ENCODE measurements at regions not wholly inside any gene's neighbourhood (a gene's known extent, or its start where the extent isn't known, plus 50 kb on each side); places are given as distances from the start of the nearest gene placed in this dataset.

GRCh38 chr14:44873536-44873935 is 88.2 kb downstream of the KLHL28 start:
- TF ChIP-seq POLR2A (IDR thresholded peaks at IDR 0.05) = no peak
- TF ChIP-seq CTCF (IDR thresholded peaks at IDR 0.05) = no peak
- no peak for DNase-seq
- Histone ChIP-seq H3K36me3 (no peaks in the 10 kb centered on the region), H3K27me3 (no peaks in the 10 kb centered on the region), H3K27ac (no peak overlapping the region), H3K4me1 (no peaks in the 10 kb centered on the region), H3K4me3 (no peak overlapping the region), H3K9me3 (no peaks in the 10 kb centered on the region)

GRCh38 chr14:44866770-44867169 is 95.0 kb downstream of the KLHL28 start:
- no peak for DNase-seq
- Histone ChIP-seq H3K27ac (no peak overlapping the region), H3K27me3 (no peaks in the 10 kb centered on the region), H3K36me3 (no peaks in the 10 kb centered on the region), H3K4me1 (no peaks in the 10 kb centered on the region), H3K4me3 (no peak overlapping the region), H3K9me3 (no peaks in the 10 kb centered on the region)
- no peak for TF ChIP-seq CTCF (IDR thresholded peaks at IDR 0.05)

- Histone ChIP-seq H3K36me3 (no peaks in the 10 kb centered on the region), H3K4me1 (no peaks in the 10 kb centered on the region), H3K27ac (no peak overlapping the region), H3K9me3 (no peaks in the 10 kb centered on the region), H3K4me3 (no peak overlapping the region), H3K27me3 (no peaks in the 10 kb centered on the region)
- TF ChIP-seq POLR2A (IDR thresholded peaks at IDR 0.05) (no peak), CTCF (IDR thresholded peaks at IDR 0.05) (no peak)
- no peak for DNase-seq
Observed at GRCh38 chr14:44866322-44866721, 95.4 kb downstream of the KLHL28 start.

GRCh38 chr14:44863271-44863670 is 98.5 kb downstream of the KLHL28 start:
- no peak for DNase-seq
- TF ChIP-seq CTCF (IDR thresholded peaks at IDR 0.05) (no peak), POLR2A (IDR thresholded peaks at IDR 0.05) (no peak)
- H3K4me1 ChIP-seq = no peaks in the 10 kb centered on the region
- no peaks in the 10 kb centered on the region for H3K27me3 ChIP-seq
- no peaks in the 10 kb centered on the region for H3K9me3 ChIP-seq
- H3K36me3 ChIP-seq = no peaks in the 10 kb centered on the region
- no peak overlapping the region for H3K27ac ChIP-seq
- no peak overlapping the region for H3K4me3 ChIP-seq

GRCh38 chr14:44854114-44854513 is 107.6 kb downstream of the KLHL28 start:
- H3K4me3 ChIP-seq = no peak overlapping the region
- TF ChIP-seq POLR2A (IDR thresholded peaks at IDR 0.05) = no peak
- TF ChIP-seq CTCF (IDR thresholded peaks at IDR 0.05) = no peak
- no peaks in the 10 kb centered on the region for H3K4me1 ChIP-seq
- H3K36me3 ChIP-seq = no peaks in the 10 kb centered on the region
- H3K9me3 ChIP-seq = no peaks in the 10 kb centered on the region
- no peak for DNase-seq
- no peaks in the 10 kb centered on the region for H3K27me3 ChIP-seq
- H3K27ac ChIP-seq = no peak overlapping the region

All from Peyer's patch (tissue), 4 donors.